ENCODE measurements at regions not wholly inside any gene's neighbourhood (a gene's known extent, or its start where the extent isn't known, plus 50 kb on each side); places are given as distances from the start of the nearest gene placed in this dataset.

DNA sequence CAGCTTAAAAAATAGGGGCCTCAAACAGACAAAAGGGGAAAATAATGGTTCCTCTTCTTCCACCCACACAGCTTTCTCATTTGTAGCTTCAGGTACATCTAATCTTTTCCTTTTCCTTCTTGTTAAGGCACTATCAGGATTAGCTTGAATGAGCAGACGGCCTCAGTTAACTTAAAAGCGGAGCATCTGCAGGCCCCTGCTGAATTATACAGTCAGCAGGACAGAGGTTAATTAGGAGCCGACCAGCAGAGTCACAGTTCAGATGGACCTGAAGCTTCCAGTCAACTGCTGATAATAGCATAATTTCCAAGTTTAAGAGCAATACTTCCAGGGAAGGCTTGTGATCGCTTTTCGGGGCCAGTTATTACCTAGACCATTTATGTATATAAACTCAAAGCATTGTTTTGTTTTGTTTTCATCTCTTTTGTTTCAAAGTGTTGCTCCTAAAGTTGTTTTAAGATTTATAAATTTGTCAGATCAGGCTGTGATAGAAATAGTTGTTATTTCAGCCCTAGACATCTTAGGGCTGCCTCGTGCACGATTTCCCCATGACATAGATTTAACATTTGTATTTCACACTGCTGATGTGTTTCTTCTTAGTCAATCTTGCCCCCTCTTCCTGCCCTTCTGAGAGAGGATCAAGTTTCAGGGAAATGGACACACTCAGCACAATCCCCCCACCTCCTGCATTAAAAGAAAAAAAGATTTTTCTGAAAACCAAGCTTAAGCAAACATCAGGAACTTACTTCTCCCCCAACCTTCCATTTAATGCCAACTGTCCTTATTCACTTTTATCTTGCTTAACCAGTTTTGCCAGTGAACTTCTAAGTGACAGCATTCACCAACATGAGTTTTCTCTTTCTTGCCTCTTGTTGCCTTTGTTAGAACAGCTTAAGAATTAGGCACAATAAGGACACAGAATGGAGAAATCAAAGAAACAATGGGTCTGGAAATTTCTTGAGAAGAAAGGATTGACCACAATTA lies 449.8 kb downstream of the ARHGEF28 start:
- TF ChIP-seq, protein P1, sequence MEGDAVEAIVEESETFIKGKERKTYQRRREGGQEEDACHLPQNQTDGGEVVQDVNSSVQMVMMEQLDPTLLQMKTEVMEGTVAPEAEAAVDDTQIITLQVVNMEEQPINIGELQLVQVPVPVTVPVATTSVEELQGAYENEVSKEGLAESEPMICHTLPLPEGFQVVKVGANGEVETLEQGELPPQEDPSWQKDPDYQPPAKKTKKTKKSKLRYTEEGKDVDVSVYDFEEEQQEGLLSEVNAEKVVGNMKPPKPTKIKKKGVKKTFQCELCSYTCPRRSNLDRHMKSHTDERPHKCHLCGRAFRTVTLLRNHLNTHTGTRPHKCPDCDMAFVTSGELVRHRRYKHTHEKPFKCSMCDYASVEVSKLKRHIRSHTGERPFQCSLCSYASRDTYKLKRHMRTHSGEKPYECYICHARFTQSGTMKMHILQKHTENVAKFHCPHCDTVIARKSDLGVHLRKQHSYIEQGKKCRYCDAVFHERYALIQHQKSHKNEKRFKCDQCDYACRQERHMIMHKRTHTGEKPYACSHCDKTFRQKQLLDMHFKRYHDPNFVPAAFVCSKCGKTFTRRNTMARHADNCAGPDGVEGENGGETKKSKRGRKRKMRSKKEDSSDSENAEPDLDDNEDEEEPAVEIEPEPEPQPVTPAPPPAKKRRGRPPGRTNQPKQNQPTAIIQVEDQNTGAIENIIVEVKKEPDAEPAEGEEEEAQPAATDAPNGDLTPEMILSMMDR (conservative IDR thresholded peaks at IDR 0.05; ENCODE audit: low read length) = no peak
- TF ChIP-seq EZH2phosphoT487 (IDR thresholded peaks at IDR 0.05; ENCODE audit: borderline replicate concordance) = no peak

Data from Loucy (cell line).